Activated CD4-positive, alpha-beta T cell treated with anti-CD3 and anti-CD28 coated beads, Interleukin-2, amount 10 ng/mL, durations not matched to agents 24 days and 14 days (primary cell): ENCODE measurements at regions not wholly inside any gene's neighbourhood (a gene's known extent, or its start where the extent isn't known, plus 50 kb on each side); places are given as distances from the start of the nearest gene placed in this dataset.

Source experiments
- DNase-seq: peaks from one replicate; pipeline ENCODE4 v3.0.0; 2022
- H3K27ac Mint-ChIP-seq: one replicate; pipeline ENCODE4 v1.8.0; 2022; ENCODE audit warnings: mild to moderate bottlenecking, mixed read lengths
- H3K27me3 Mint-ChIP-seq: one replicate; pipeline ENCODE4 v1.8.0; 2022; ENCODE audit warnings: mixed read lengths
- H3K36me3 Mint-ChIP-seq: one replicate; pipeline ENCODE4 v1.8.0; 2022; ENCODE audit warnings: low read depth, mild to moderate bottlenecking, mixed read lengths
- H3K4me1 Mint-ChIP-seq: one replicate; pipeline ENCODE4 v1.8.0; 2021; ENCODE audit warnings: mixed read lengths
- H3K4me3 Mint-ChIP-seq: one replicate; pipeline ENCODE4 v1.8.0; 2022; ENCODE audit warnings: mild to moderate bottlenecking, moderate library complexity, mixed read lengths
- H3K9me3 Mint-ChIP-seq: one replicate; pipeline ENCODE4 v1.8.0; 2021; ENCODE audit warnings: mixed read lengths
- intact Hi-C: fragments of 100-400 bp; cut with micrococcal nuclease; formaldehyde crosslinking; loops from one replicate; pipeline ENCODE4 v1.15.1; 2023

GRCh38 chr4:4781936-4782707 lies 77.3 kb upstream of the MSX1 start:
- no peaks in the 10 kb centered on the region for H3K36me3 Mint-ChIP-seq
- intact Hi-C loops = no loop called here
- peaks cover 3% of the 10 kb centered on the region for H3K9me3 Mint-ChIP-seq
- no peaks in the 10 kb centered on the region for H3K27me3 Mint-ChIP-seq
- H3K4me3 Mint-ChIP-seq = no peak overlapping the region
- no peaks in the 10 kb centered on the region for H3K4me1 Mint-ChIP-seq
- DNase-seq = no peak
- H3K27ac Mint-ChIP-seq = no peak overlapping the region

GRCh38 chr4:4780729-4781244 lies 78.7 kb upstream of the MSX1 start:
- Mint-ChIP-seq H3K4me1 (no peaks in the 10 kb centered on the region), H3K27me3 (no peaks in the 10 kb centered on the region), H3K36me3 (no peaks in the 10 kb centered on the region), H3K4me3 (no peak overlapping the region), H3K27ac (no peak overlapping the region), H3K9me3 (peaks cover 3% of the 10 kb centered on the region)
- intact Hi-C loops = no loop called here
- no peak for DNase-seq

- H3K36me3 Mint-ChIP-seq = no peaks in the 10 kb centered on the region
- no peak overlapping the region for H3K27ac Mint-ChIP-seq
- no peak overlapping the region for H3K4me3 Mint-ChIP-seq
- H3K9me3 Mint-ChIP-seq = no peaks in the 10 kb centered on the region
- H3K4me1 Mint-ChIP-seq = no peaks in the 10 kb centered on the region
- no peaks in the 10 kb centered on the region for H3K27me3 Mint-ChIP-seq
- no peak for DNase-seq
- intact Hi-C loops = no loop called here
Measured at GRCh38 chr4:4779486-4779885, 80.0 kb upstream of the MSX1 start.

DNA sequence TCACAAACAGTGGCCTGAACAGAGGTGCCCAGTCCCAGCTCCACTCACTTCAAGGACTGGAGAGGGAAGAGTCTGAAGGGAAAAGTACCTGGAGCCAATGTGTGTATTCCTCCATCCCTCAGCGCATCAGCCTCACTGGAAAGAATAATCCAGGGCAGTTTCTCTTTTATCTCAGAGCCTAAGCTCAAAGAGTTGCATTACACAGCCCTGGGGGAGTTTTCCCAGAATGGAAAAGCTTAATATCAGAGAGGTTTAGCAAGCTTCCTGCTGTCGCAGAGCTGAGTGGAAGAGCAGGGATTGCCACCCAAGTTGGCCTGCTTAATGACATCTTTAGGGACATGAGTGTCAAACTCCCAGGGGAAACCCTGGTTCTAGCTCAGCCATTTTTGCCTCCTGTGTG lies 80.4 kb upstream of the MSX1 start:
- Mint-ChIP-seq H3K36me3 (no peaks in the 10 kb centered on the region), H3K27me3 (no peaks in the 10 kb centered on the region), H3K4me3 (no peak overlapping the region), H3K4me1 (no peaks in the 10 kb centered on the region), H3K27ac (no peak overlapping the region), H3K9me3 (no peaks in the 10 kb centered on the region)
- intact Hi-C loops = no loop called here
- DNase-seq = no peak

DNA sequence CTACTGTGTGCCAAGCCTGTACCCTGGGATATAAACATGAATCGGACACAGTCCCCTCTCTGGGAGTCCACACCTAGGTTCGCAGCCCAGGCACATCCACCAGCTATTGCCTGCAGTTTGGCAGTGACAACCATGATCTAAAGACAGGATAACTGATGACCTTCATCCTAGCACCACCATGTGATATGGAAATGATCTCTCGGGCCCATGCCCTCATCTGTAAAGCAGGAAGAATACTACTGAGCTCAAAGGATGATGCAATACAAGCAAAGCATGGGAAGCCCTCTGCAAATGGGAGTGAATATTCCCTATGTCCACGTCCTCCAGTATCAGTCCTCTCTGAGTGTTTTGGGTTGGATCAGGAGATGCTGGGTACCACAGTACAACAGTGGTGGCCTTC lies 80.9 kb upstream of the MSX1 start:
- Mint-ChIP-seq H3K27ac (no peak overlapping the region), H3K36me3 (no peaks in the 10 kb centered on the region), H3K9me3 (no peaks in the 10 kb centered on the region), H3K4me1 (no peaks in the 10 kb centered on the region), H3K27me3 (no peaks in the 10 kb centered on the region), H3K4me3 (no peak overlapping the region)
- intact Hi-C loops = no loop called here
- no peak for DNase-seq

DNA sequence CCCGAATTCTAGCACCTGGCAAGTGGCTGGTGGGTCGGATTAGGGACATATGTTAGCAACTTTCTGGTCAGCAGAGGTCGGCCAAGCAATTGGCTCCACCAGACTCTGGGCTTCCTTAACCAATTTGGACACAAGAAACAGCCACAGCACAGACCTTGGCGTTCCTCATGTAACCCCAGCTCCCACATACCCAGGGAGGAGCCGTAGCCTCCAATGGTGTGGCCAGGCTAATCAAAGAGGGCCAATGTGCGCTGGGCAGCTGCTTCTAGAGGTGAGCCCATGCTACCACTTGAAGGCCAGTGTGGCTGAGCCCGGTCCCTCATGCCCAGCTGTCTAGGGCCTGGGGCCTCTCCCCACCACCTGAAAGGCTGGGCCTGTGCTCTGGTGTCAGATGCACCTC lies 82.5 kb upstream of the MSX1 start:
- Mint-ChIP-seq H3K27ac (no peak overlapping the region), H3K36me3 (no peaks in the 10 kb centered on the region), H3K4me3 (no peak overlapping the region), H3K27me3 (no peaks in the 10 kb centered on the region), H3K9me3 (no peaks in the 10 kb centered on the region), H3K4me1 (no peaks in the 10 kb centered on the region)
- intact Hi-C loops = no loop called here
- DNase-seq = no peak

- H3K36me3 Mint-ChIP-seq = no peaks in the 10 kb centered on the region
- DNase-seq = no peak
- intact Hi-C loops = no loop called here
- H3K4me1 Mint-ChIP-seq = no peaks in the 10 kb centered on the region
- no peaks in the 10 kb centered on the region for H3K9me3 Mint-ChIP-seq
- no peak overlapping the region for H3K27ac Mint-ChIP-seq
- no peaks in the 10 kb centered on the region for H3K27me3 Mint-ChIP-seq
- no peak overlapping the region for H3K4me3 Mint-ChIP-seq
Measured at GRCh38 chr4:4776335-4776734, 83.1 kb upstream of the MSX1 start.

DNA sequence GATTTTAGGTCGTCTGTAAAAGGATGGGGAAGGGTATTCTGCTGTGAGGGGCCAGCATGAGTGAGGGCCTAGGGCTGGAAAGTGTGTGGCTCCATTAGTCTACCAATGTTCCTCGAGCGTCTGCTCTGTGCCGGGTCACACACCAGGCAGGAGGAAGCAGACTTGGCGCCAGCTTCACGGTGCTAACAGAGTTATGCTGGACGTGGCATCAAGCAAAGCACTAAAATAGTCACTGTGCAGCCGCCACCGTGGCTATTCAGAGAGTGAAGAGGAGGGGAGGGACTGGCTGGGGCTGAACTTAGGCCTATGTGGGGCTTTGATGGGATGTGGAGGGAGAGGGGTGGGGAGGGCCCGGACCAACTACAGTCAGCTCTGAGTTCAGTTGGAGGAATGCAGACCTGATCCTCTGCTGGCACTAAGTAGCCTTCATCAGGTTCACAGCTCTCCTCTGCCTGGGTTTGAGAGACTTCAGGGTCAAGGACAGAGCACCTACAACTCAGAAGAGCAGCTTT lies 83.9 kb upstream of the MSX1 start:
- no peaks in the 10 kb centered on the region for H3K9me3 Mint-ChIP-seq
- no peaks in the 10 kb centered on the region for H3K27me3 Mint-ChIP-seq
- H3K4me1 Mint-ChIP-seq = no peaks in the 10 kb centered on the region
- no peak overlapping the region for H3K4me3 Mint-ChIP-seq
- DNase-seq = no peak
- intact Hi-C loops = no loop called here
- H3K27ac Mint-ChIP-seq = no peak overlapping the region
- no peaks in the 10 kb centered on the region for H3K36me3 Mint-ChIP-seq

- no peaks in the 10 kb centered on the region for H3K9me3 Mint-ChIP-seq
- DNase-seq = no peak
- intact Hi-C loops = no loop called here
- no peaks in the 10 kb centered on the region for H3K4me1 Mint-ChIP-seq
- H3K27me3 Mint-ChIP-seq = no peaks in the 10 kb centered on the region
- no peak overlapping the region for H3K4me3 Mint-ChIP-seq
- no peak overlapping the region for H3K27ac Mint-ChIP-seq
- H3K36me3 Mint-ChIP-seq = no peaks in the 10 kb centered on the region
Measured at GRCh38 chr4:4772534-4772933, 86.9 kb upstream of the MSX1 start.

DNA sequence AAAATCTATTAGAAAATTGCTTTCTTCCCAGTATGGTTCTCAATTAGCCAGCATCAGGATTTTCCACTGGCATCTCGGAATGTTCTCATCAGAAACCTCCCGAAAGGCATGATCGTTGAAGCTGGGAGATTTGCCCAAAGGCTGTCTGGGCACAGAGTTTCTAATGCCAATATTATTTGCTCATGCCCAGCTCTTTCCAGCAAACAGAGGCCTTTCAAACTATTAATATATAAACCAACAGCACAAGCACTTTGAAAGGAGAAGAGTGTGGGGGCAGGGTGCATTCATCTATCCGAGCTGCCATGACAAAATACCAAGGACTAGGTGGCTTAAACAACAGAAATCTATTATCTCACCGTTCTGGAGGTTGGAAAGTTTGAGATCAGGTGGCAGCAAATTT lies 88.3 kb upstream of the MSX1 start:
- Mint-ChIP-seq H3K27me3 (no peaks in the 10 kb centered on the region), H3K9me3 (peaks cover 4% of the 10 kb centered on the region), H3K36me3 (no peaks in the 10 kb centered on the region), H3K27ac (no peak overlapping the region), H3K4me1 (no peaks in the 10 kb centered on the region), H3K4me3 (no peak overlapping the region)
- intact Hi-C loops = no loop called here
- DNase-seq = no peak

- no peaks in the 10 kb centered on the region for H3K4me1 Mint-ChIP-seq
- no peak for DNase-seq
- no peaks in the 10 kb centered on the region for H3K36me3 Mint-ChIP-seq
- no peak overlapping the region for H3K4me3 Mint-ChIP-seq
- no peaks in the 10 kb centered on the region for H3K27me3 Mint-ChIP-seq
- H3K9me3 Mint-ChIP-seq = peaks cover 4% of the 10 kb centered on the region
- no peak overlapping the region for H3K27ac Mint-ChIP-seq
- intact Hi-C loops = no loop called here
Measured at GRCh38 chr4:4770610-4771009, 88.9 kb upstream of the MSX1 start.

- no peaks in the 10 kb centered on the region for H3K36me3 Mint-ChIP-seq
- intact Hi-C loops = no loop called here
- DNase-seq = no peak
- H3K9me3 Mint-ChIP-seq = peaks cover 11% of the 10 kb centered on the region
- H3K4me1 Mint-ChIP-seq = peaks cover 6% of the 10 kb centered on the region
- no peaks in the 10 kb centered on the region for H3K27me3 Mint-ChIP-seq
- H3K27ac Mint-ChIP-seq = no peak overlapping the region
- no peak overlapping the region for H3K4me3 Mint-ChIP-seq
Measured at GRCh38 chr4:4766564-4766963, 92.9 kb upstream of the MSX1 start.

- intact Hi-C loops = no loop called here
- Mint-ChIP-seq H3K4me3 (no peak overlapping the region), H3K4me1 (peaks cover 6% of the 10 kb centered on the region), H3K27me3 (no peaks in the 10 kb centered on the region), H3K36me3 (no peaks in the 10 kb centered on the region), H3K27ac (no peak overlapping the region), H3K9me3 (peaks cover 11% of the 10 kb centered on the region)
- DNase-seq = no peak
Measured at GRCh38 chr4:4765811-4766210, 93.7 kb upstream of the MSX1 start.

- intact Hi-C loops = no loop called here
- no peaks in the 10 kb centered on the region for H3K36me3 Mint-ChIP-seq
Measured at GRCh38 chr4:4764558-4764905, 94.9 kb upstream of the MSX1 start.

More at GRCh38 chr4:4764558-4764905, 94.9 kb upstream of the MSX1 start:
- peaks cover 6% of the 10 kb centered on the region for H3K4me1 Mint-ChIP-seq
- no peak overlapping the region for H3K4me3 Mint-ChIP-seq
- no peak overlapping the region for H3K27ac Mint-ChIP-seq
- peaks cover 11% of the 10 kb centered on the region for H3K9me3 Mint-ChIP-seq
- no peaks in the 10 kb centered on the region for H3K27me3 Mint-ChIP-seq
- DNase-seq = no peak
